Subcutaneous abdominal adipose tissue (tissue), 5 donors: ENCODE measurements at regions not wholly inside any gene's neighbourhood (a gene's known extent, or its start where the extent isn't known, plus 50 kb on each side); places are given as distances from the start of the nearest gene placed in this dataset.

Source experiments
- H3K27ac ChIP-seq: one replicate; pipeline ENCODE4 v1.7.0; 2013; ENCODE audit warnings: low read depth, mild to moderate bottlenecking, inconsistent platforms, low read length, moderate library complexity
- H3K27me3 ChIP-seq, 5 donors: one replicate each; pipeline ENCODE4 v1.7.0; 2013; ENCODE audit warnings: low read length in 5 of 5, inconsistent platforms in 1 of 5; ENCODE audit not compliant: control insufficient read depth in 5 of 5, insufficient read depth in 4 of 5
- H3K36me3 ChIP-seq, 5 donors: one replicate each; pipeline ENCODE4 v1.7.0; 2013; ENCODE audit warnings: low read length in 5 of 5; ENCODE audit not compliant: control insufficient read depth in 5 of 5, insufficient read depth in 5 of 5
- H3K4me1 ChIP-seq, 5 donors: one replicate each; pipeline ENCODE4 v1.7.0; 2013; ENCODE audit warnings: low read length in 5 of 5, mild to moderate bottlenecking in 3 of 5, moderate library complexity in 1 of 5; ENCODE audit not compliant: control insufficient read depth in 5 of 5, insufficient read depth in 5 of 5
- H3K4me3 ChIP-seq, 5 donors: one replicate each; pipeline ENCODE4 v1.7.0; 2013; ENCODE audit warnings: low read length in 5 of 5, low read depth in 1 of 5
- H3K9ac ChIP-seq, 5 donors: one replicate each; pipeline ENCODE4 v1.7.0; 2013; ENCODE audit warnings: low read length in 5 of 5, mild to moderate bottlenecking in 4 of 5, moderate library complexity in 3 of 5
- H3K9me3 ChIP-seq, 5 donors: one replicate each; pipeline ENCODE4 v1.7.0; 2013; ENCODE audit warnings: low read length in 5 of 5; ENCODE audit not compliant: control insufficient read depth in 5 of 5
- donor health status: healthy.
- donor health status: healthy.
- donor health status: healthy.
- donor health status: healthy.
- donor health status: healthy.

GRCh38 chr15:70270752-70271111 lies 173.0 kb upstream of the TLE3 start:
- Histone ChIP-seq H3K9me3 (no peaks in the 10 kb centered on the region), H3K4me3 (peak overlapping the region in 2 of 5 donors; percentile 3 to 23), H3K27ac (no peak overlapping the region), H3K9ac (no peak overlapping the region), H3K27me3 (no peaks in the 10 kb centered on the region), H3K4me1 (peaks cover 31 to 71% (median 59%) of the 10 kb centered on the region in 5 donors), H3K36me3 (no peaks in the 10 kb centered on the region)

- Histone ChIP-seq H3K27me3 (no peaks in the 10 kb centered on the region), H3K4me1 (peaks cover 31 to 71% (median 61%) of the 10 kb centered on the region in 5 donors), H3K4me3 (peak overlapping the region in 1 of 5 donors; percentile 25), H3K27ac (peak overlapping the region; percentile 11), H3K9ac (no peak overlapping the region), H3K9me3 (no peaks in the 10 kb centered on the region), H3K36me3 (no peaks in the 10 kb centered on the region)
These were observed 172.5 kb upstream of the TLE3 start for GRCh38 chr15:70269991-70270751.

GRCh38 chr15:70269311-70269911 lies 171.7 kb upstream of the TLE3 start:
- H3K9ac ChIP-seq: no peak overlapping the region
- no peaks in the 10 kb centered on the region for H3K36me3 ChIP-seq
- no peaks in the 10 kb centered on the region for H3K27me3 ChIP-seq
- H3K4me1 ChIP-seq: peaks cover 31 to 77% (median 68%) of the 10 kb centered on the region in 5 donors
- H3K4me3 ChIP-seq: no peak overlapping the region
- H3K9me3 ChIP-seq: no peaks in the 10 kb centered on the region
- H3K27ac ChIP-seq: peak overlapping the region; percentile 11

GRCh38 chr15:70268698-70269251 lies 171.1 kb upstream of the TLE3 start:
- H3K4me1 ChIP-seq: peaks cover 31 to 82% (median 73%) of the 10 kb centered on the region in 5 donors
- no peak overlapping the region for H3K4me3 ChIP-seq
- no peak overlapping the region for H3K27ac ChIP-seq
- H3K9ac ChIP-seq: no peak overlapping the region
- no peaks in the 10 kb centered on the region for H3K36me3 ChIP-seq
- no peaks in the 10 kb centered on the region for H3K9me3 ChIP-seq
- H3K27me3 ChIP-seq: no peaks in the 10 kb centered on the region

GRCh38 chr15:70267879-70268278 lies 170.2 kb upstream of the TLE3 start:
- H3K4me1 ChIP-seq: peaks cover 31 to 91% (median 82%) of the 10 kb centered on the region in 5 donors
- no peaks in the 10 kb centered on the region for H3K9me3 ChIP-seq
- no peak overlapping the region for H3K4me3 ChIP-seq
- no peaks in the 10 kb centered on the region for H3K27me3 ChIP-seq
- no peak overlapping the region for H3K27ac ChIP-seq
- no peak overlapping the region for H3K9ac ChIP-seq
- no peaks in the 10 kb centered on the region for H3K36me3 ChIP-seq

- Histone ChIP-seq H3K36me3 (no peaks in the 10 kb centered on the region), H3K9me3 (no peaks in the 10 kb centered on the region), H3K27ac (peak overlapping the region; percentile 12), H3K9ac (no peak overlapping the region), H3K4me3 (no peak overlapping the region), H3K4me1 (peaks cover 31 to 96% (median 86%) of the 10 kb centered on the region in 5 donors), H3K27me3 (no peaks in the 10 kb centered on the region)
These were observed 169.6 kb upstream of the TLE3 start for GRCh38 chr15:70267306-70267705.

- Histone ChIP-seq H3K9me3 (no peaks in the 10 kb centered on the region), H3K9ac (peak overlapping the region in 1 of 5 donors; percentile 19), H3K4me3 (no peak overlapping the region), H3K27me3 (no peaks in the 10 kb centered on the region), H3K4me1 (peaks cover 29 to 97% (median 84%) of the 10 kb centered on the region in 5 donors), H3K36me3 (no peaks in the 10 kb centered on the region), H3K27ac (peak overlapping the region; percentile 12)
These were observed 168.8 kb upstream of the TLE3 start for GRCh38 chr15:70266412-70267121.

GRCh38 chr15:70265986-70266385 lies 168.3 kb upstream of the TLE3 start:
- peak overlapping the region in 1 of 5 donors; percentile 6 for H3K9ac ChIP-seq
- H3K4me1 ChIP-seq: peaks cover 25 to 91% (median 78%) of the 10 kb centered on the region in 5 donors
- H3K9me3 ChIP-seq: no peaks in the 10 kb centered on the region
- no peaks in the 10 kb centered on the region for H3K36me3 ChIP-seq
- no peak overlapping the region for H3K4me3 ChIP-seq
- no peaks in the 10 kb centered on the region for H3K27me3 ChIP-seq
- peak overlapping the region; percentile 12 for H3K27ac ChIP-seq

GRCh38 chr15:70265466-70265978 lies 167.8 kb upstream of the TLE3 start:
- no peak overlapping the region for H3K9ac ChIP-seq
- H3K4me3 ChIP-seq: no peak overlapping the region
- H3K36me3 ChIP-seq: no peaks in the 10 kb centered on the region
- no peak overlapping the region for H3K27ac ChIP-seq
- H3K27me3 ChIP-seq: no peaks in the 10 kb centered on the region
- peaks cover 21 to 88% (median 73%) of the 10 kb centered on the region in 5 donors for H3K4me1 ChIP-seq
- H3K9me3 ChIP-seq: no peaks in the 10 kb centered on the region
